ENCODE measurements at regions not wholly inside any gene's neighbourhood (a gene's known extent, or its start where the extent isn't known, plus 50 kb on each side); places are given as distances from the start of the nearest gene placed in this dataset.
"Not testable (repeated sequence)": the region's sequence is repeated elsewhere in the genome, so short reads cannot be mapped to it uniquely, and the experiment has no call there.

DNA sequence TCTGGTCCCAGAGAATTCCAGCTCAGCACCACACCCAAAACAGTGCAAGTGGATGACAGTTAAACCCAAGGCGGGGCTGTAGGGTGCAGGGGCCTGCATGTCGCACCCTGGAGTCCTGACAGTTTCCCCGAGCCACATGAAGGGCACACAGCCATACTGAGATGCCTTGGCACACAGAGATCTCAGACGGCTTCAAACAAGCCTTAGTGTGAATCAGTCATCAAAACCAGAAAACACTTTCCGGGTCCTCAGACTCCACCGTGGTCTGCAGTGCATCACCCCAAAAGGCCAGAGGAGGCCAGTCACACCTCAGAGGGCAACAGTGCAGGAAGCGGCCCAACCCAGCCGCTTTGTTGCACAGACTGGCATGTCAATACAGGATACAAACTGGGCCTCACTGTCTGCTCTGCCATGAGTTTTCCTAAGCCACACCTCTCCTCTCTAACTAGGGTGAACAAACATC is 64.6 kb upstream of the ENPP6 start:
- peak in 1 of 2 donors; percentile 46 for DNase-seq (ENCODE audit: low read depth in 1 of 2, low spot score in 1 of 2)

DNA sequence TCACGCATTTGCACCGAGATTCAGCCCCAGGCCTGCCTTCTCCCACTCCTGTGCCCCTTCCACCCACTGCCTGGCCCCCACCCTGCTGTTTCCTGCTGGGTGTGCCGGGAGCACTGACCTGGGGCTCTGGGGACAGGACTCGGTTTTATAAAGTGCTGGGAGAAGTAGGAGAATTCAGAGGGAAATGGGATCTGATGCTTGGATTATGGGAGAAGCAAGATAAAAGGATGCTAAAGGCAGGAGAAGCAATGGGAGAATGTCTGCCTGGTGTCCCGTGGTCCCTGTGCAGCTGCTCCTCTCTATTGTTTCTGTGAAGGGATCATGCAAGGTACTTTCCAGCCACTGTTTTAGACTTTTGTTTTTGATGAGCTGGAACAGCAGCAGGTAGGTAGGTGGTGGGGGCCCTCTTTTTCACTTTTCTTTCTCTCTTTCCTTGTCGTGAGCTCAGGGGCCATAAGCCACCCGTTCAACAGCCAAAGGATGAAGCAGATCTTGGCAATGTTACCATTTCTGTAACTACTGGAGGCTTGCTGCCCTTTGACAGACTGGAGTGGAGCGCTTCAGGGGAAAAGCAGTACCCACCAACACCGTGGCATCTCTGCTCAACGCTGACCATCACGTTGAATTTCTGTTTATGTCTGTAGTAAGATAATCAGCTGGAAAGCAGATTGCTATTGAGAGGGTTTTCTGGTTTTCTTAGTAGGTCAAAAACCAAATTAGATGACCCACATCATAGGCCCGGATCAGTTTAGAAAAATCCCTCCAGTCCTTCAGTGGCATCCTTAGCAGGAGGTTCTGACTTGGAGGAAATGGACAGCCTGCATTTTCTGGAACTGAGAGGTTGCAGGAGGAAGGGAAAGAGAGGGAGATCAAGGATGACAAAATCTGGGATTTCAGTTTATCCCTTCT is 63.8 kb upstream of the ENPP6 start:
- DNase-seq (ENCODE audit: low read depth in 1 of 2, low spot score in 1 of 2), result peak in 1 of 2 donors; percentile 30

DNA sequence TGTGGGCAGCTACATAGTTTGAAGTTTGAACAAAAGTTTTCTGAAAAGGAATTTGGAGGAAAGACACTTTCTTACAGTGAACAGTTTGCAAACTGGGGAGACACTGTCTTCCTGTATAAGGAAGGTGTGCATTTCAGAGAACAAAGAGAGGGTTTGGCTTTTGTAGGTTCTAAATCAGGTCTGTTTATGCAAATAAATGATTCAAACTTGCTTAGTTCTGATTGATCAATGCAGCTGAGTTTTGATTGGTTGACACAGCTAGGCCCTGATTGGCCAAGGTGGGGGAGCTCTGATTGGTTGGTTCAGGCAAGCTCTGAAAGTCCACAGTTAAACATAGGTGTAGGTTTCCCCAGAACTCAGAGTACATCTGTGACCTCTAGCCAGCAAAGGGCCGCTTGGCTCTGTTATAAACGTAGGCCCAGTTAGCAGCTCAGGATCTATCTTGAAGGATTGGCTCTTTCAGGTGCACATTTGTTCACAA is 63.0 kb upstream of the ENPP6 start:
- DNase-seq (ENCODE audit: low read depth in 1 of 2, low spot score in 1 of 2), result no peak

DNA sequence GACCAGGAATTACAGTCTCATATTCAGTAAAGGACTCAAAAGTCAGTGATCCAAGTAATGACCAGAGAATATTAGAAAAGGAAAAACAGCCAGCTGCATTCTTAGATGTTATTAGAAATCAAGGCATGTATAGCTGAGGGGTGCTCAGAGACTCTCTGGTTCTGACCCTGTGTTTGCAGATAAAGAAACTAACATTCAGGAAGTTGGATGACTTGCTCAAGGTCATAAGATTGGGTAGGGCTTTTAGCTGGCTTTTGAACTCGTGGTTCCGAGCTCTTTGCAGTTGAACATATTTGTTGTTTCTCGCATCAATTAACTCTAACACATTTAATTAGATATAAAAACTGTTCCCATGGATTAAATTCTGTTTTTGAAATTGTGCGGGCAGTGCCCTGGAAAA is 62.5 kb upstream of the ENPP6 start:
- no peak for DNase-seq (ENCODE audit: low read depth in 1 of 2, low spot score in 1 of 2)

DNA sequence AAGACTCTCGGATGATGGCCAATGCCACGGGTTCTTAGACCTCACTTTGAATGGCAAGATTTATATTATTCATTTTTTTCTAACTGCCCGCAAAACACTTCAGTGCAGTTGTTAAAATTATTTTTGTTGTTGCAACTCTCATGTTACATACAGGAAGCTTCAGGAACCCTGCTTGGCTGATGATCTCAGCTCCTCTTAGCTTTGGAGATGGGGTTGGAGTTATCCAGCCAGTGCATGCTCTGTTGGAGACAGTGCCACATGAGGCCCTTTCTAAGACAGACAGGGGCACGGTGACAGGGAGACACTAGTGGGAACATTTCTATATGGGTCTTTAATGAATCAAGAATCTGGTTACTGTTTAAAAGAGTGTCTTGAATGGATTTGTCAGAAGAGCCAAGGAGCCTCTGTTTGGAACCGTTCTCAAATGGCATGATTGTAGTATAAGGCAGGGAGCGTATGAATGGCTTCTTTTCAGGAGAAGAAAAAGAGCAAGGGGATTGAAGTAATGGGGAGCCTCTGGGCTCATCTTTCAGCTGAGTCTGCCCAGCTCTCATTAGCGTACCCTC is 61.9 kb upstream of the ENPP6 start:
- DNase-seq (ENCODE audit: low read depth in 1 of 2, low spot score in 1 of 2), result no peak

DNA sequence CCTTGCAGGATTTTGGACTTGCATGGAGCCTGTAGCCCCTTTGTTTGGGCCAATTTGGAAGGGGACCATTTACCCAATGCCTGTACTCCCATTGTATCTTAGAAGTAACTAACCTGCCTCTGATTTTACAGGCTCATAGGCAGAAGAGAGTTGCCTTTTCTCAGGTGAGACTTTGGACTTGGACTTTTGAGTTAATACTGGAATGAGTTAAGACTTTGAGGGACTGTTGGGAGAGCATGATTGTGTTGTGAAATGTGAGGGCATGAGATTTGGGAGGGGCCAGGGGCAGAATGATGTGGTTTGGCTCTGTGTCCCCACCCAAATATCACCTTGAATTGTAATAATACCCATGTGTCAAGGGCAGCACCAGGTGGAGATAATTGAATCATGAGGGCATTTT is 60.1 kb upstream of the ENPP6 start:
- DNase-seq (ENCODE audit: low read depth in 1 of 2, low spot score in 1 of 2), result not testable (repeated sequence)

DNA sequence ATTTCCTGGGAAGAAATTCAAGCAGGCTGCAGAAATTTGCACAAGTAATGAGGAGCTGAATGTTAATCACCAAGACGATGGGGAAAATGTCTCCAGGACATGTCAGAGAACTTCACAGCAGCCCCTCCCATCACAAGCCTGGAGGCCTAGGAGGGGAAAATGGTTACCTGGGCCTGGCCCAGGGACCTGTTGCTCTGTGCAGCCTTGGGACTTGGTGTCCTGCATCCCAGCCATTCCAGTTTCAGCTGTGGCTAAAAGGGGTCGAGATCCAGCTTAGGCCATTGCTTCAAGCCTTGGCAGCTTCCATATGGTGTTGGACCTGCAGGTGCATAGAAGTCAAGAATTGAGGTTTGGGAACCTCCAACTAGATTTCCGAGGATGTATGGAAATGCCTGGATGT is 59.3 kb upstream of the ENPP6 start:
- not testable (repeated sequence) for DNase-seq (ENCODE audit: low read depth in 1 of 2, low spot score in 1 of 2)

DNA sequence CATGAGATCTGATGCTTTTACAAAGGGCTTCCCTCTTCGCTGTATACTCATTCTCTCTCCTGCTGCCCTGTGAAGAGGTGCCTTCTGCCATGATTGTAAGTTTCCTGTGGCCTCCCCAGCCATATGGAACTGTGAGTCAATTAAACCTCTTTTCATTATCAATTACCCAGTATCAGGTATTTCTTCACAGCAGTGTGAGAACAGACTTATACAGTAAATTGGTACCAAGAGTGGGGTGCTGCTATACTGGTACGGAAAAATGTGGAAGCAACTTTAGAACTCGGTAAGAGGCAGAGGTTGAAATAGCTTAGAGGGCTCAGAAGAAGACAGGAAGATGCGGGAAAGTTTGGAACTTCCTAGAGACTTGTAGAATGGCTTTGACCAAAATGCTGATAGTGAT is 58.7 kb upstream of the ENPP6 start:
- DNase-seq (ENCODE audit: low read depth in 1 of 2, low spot score in 1 of 2), result not testable (repeated sequence)

DNA sequence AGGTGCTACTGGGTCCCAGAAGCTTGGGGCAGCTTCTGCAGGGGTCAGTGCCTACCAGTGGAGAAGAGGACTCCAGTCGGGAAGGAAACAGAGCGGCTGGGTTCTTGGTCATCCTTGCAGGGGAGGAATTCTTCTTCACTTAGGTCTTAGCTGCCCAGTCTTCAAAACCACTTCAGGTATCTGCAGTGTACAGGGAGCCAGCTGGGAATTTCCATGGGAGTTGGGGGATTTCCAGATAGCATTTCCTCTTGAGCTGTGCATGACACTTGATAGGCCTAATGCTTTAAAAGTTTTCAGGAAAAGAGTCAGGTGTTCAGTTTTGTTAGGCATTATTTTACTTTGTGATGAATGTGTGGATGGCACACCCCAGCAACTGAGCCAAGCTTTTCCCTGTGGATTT is 58.1 kb upstream of the ENPP6 start:
- DNase-seq (ENCODE audit: low read depth in 1 of 2, low spot score in 1 of 2), result no peak

DNA sequence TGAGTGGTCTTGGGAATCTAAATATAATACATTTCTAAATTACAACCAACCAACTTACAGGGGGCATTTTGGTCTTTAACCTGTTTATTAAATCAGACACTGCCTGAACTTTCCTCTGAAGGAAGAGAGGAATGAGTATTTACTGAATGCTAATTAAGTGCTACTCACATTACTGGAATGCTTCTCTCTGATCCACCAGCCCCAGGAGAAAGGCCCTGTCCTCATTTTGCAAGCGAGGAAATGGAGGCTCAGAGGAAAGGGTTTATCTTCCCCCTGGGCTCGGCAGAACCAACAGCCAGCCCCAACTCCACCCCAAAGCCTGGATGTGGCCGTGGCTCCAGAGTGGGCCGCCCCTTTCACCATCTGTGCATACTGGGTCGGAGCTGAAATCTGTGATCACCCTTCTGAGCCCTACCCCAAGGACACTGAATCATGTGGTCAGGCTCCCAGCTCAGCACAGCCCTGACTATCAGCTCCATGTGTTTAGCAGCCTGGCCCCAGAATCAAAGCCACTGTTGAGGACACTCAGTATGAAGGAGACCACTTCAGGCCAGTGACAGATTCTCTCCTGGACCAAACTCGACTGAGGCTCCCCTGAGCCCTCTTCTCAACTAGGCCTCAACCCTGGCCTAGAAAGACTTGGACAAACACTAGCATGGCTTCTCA is 56.7 kb upstream of the ENPP6 start:
- no peak for DNase-seq (ENCODE audit: low read depth in 1 of 2, low spot score in 1 of 2)

DNA sequence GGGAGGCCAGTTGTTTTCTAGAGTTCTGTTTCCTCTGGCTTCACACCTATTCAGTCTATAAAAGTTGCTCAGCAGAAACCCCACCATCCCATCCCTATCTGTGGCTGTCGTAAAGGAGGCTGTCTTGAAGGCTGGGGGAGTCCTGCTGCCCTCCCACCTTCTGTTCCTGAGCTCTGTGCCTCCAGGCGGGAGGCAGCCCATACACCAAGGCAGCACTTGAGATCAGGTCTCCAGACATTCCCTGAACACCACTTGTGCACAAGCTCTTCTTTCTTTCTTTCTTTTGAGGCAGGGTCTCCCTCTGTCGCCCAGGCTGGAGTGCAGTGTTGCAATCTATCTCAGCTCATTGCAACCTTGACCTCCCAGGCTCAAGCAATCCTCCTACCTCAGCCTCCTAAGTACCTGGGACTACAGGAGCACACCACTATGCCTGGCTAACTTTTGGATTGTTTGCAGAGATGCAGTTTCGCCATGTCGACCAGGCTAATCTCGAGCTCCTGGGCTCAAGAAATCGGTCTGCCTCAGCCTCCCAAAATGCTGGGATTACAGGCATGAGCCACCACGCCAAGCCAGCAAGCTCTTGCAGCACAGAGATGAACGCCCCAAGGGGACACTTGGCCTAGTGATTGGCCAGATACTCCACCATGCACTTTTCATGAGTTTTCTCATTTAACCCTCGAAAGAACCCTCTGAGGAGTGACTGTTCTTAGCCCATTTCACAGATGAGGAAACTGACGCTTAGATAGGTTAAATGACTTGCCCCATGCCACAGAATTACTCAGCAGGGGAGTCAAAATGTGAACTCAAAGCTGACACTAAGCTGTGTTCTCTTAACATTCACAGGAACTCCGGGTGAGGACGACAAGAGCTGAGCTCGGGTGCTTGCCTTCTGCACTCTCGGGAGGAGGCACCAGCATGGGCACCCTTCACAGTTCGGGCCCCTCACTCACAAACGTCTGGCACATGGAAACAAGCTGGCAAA is 55.8 kb upstream of the ENPP6 start:
- no peak for DNase-seq (ENCODE audit: low read depth in 1 of 2, low spot score in 1 of 2)

DNA sequence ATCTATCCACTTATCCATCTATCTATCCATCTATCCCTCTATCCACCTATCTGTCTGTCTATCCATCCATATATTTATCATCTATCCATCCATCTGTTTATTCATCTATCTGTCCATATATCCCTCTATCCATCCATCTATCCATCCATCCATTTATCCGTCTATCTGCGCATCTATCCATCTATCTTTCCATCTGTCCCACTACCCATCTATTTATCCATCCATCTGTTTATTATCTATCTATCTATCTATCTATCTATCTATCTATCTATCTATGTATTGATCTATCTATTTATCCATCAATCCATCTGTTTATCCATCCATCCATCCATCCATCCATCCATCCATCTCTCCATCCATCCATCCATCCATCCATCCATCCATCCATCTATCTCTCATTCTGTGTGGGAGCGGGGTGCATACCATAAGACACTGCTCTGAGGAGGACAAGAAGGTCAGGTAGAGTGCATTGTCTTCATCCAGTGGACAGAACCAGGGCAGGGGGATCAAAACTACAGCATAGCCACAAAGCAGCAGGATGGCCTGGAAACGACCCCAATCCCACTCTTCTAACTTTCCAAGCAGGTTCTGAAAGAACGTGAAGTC is 53.2 kb upstream of the ENPP6 start:
- no peak for DNase-seq (ENCODE audit: low read depth in 1 of 2, low spot score in 1 of 2)

DNA sequence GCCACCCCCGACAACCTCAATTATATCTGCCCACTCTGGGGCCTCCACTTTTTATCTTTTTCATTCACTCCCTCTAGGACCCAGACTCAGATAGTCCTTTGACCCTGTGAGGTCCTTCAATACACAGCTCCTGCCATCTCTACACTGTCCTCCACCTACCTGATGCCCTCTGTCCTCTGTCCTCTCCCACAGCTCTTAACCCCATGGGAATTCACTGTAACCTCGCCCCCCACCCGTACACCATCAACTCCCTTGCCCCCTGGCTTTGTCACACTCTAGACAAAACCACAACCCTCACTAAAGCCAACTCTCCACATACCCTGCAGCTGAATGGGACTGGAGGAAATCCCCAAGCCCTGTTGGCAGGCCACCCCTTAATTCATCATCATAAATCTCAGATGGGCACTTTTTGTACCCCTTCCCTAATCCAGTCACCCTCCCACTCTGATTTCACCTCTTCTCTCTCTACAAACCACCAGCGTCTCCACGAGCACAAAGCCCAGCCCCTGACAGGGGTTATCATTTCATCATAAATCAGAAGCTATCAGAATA is 52.3 kb upstream of the ENPP6 start:
- DNase-seq (ENCODE audit: low read depth in 1 of 2, low spot score in 1 of 2), result no peak

DNA sequence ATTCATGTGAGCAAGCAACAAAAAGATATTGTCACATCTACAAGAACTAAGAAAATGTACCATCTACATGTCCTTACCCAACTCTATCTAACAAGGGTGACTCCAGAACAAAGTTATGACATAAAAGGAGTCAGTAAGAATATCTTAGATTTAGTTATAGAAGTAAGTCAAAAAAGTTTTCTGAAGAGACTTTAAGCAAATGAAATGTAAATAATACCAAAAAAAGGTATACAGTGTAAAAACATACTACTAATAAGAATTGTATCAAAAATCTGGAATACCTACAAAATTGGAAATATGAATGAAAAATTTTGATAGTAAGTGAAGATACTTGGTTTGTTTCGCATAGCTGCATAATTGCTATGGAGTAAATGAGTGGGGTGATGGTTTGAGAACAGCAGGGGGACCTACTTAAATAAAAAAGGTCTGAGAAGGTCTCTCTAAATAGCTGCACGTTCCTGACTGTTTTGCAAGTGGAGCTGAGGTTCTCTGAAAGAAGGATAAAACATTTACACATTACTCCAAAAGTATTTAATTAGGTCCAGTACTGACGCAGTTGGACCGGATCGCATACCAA is 51.0 kb upstream of the ENPP6 start:
- DNase-seq (ENCODE audit: low read depth in 1 of 2, low spot score in 1 of 2), result no peak

DNA sequence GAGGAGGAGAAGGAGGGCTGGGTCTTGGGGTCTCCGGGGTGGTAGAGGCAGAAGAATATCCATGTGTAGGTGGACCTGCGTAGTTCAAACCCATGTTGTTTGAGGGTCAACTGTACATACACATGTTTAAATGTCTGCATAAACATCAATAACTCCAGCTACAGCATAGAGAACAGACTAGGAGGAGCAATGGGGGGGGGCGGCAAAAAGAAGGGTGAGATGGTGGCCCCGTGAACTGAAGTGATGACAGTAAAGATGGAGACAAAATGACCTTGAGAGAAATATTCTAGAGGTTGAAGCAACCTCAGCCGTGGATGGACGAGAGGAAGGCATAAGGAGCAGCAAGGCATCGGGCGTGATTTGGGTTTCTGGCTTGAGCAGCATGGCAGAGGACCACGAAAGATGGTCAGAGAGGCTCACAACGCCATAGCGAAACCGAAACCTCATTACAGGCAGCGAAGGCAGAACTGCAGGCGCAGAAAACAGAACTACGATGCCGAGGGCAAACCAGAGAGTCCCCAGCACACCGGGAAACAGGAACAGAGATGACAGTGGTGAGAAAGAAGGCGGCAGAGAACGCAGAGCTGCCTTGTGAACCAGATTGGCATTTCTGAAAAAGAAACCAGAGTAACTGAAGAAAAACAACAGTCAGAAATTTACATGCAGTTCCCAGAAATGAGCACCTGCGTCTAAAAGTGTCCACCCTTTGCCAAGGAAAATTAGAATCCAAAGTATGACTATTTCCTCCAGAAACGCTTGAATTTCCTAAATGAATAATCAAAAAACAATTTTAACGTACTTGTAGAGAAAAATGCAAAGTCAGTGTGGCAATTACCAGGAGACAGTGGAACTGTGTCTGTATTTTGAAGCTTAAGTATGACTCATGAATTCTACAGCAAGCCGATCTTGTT is 50.3 kb upstream of the ENPP6 start:
- DNase-seq (ENCODE audit: low read depth in 1 of 2, low spot score in 1 of 2), result peak; percentile 53 to 73
